Adrenal gland (tissue), 5 donors: ENCODE measurements at regions not wholly inside any gene's neighbourhood (a gene's known extent, or its start where the extent isn't known, plus 50 kb on each side); places are given as distances from the start of the nearest gene placed in this dataset.

ENCODE experiments used
- POLR2A ChIP-seq, 2 donors: fragments of 450-650 bp; IDR thresholded peaks; one replicate each; pipeline ENCODE4 v1.6.1; 2017; ENCODE audit warnings: antibody characterized with exemption in 2 of 2, mild to moderate bottlenecking in 2 of 2, moderate library complexity in 1 of 2
- TF ChIP-seq, protein P1 (sequence below), 6 experiments: fragments of 450-650 bp in 4 of 6; fragments of 200-600 bp in 2 of 6; sonication (generic) in 1 of 6; IDR thresholded peaks; 1 replicate in 5 of 6; 2 replicates in 1 of 6; pipeline versions ENCODE4 v1.5.1 to v1.8.0; 2016 to 2021; ENCODE audit warnings: antibody characterized with exemption in 6 of 6, mild to moderate bottlenecking in 2 of 6, moderate library complexity in 1 of 6
- donor health status: DM: no; HTN: no; CAD: no.

DNA sequence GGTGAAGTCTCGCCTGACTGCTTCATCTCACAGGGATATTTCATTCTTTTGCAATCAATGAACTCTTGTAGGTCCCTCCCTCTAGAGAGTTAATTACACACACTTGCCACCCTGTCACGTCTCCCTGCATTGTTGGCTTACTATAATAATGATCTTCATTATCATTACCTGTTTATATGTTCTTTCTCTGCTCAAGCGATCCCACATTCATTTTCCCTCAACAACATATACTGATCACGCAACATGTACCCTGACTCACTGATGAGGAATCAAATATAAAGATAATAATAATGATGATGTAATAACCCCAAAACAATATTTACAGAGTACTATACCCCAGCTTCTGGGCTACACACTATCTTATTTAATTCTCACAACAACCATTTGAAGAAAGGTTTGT is 88.5 kb downstream of the FEM1C start:
- TF ChIP-seq, protein P1, sequence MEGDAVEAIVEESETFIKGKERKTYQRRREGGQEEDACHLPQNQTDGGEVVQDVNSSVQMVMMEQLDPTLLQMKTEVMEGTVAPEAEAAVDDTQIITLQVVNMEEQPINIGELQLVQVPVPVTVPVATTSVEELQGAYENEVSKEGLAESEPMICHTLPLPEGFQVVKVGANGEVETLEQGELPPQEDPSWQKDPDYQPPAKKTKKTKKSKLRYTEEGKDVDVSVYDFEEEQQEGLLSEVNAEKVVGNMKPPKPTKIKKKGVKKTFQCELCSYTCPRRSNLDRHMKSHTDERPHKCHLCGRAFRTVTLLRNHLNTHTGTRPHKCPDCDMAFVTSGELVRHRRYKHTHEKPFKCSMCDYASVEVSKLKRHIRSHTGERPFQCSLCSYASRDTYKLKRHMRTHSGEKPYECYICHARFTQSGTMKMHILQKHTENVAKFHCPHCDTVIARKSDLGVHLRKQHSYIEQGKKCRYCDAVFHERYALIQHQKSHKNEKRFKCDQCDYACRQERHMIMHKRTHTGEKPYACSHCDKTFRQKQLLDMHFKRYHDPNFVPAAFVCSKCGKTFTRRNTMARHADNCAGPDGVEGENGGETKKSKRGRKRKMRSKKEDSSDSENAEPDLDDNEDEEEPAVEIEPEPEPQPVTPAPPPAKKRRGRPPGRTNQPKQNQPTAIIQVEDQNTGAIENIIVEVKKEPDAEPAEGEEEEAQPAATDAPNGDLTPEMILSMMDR (IDR thresholded peaks at IDR 0.05), result no peak
- TF ChIP-seq POLR2A (IDR thresholded peaks at IDR 0.05), result no peak
